HG03565 (cell line): ENCODE measurements at regions not wholly inside any gene's neighbourhood (a gene's known extent, or its start where the extent isn't known, plus 50 kb on each side); places are given as distances from the start of the nearest gene placed in this dataset.

Experiments
- ATAC-seq: cut with Tn5 transposase; IDR thresholded peaks from one replicate; pipeline ENCODE4 v1.9.1; 2021; ENCODE audit warnings: mild to moderate bottlenecking, moderate library complexity; ENCODE audit not compliant: unreplicated experiment

DNA sequence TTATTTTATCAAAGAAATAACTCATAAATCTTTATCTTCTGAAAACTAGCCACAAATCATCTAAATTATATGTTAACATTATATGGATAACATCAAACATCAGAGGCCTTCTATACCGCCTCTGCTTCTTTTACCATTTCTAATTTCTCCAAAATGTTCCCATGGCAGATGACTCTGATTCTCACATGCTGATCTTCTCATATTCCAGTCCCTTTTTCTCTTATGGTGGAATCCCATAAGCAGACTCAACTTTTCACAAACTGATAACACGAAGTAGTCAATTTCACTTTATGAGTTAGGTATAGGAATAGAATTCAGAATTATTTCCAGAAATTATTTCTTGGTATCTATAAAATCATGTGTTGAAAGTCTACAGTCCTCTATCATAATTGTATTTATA, 212.3 kb downstream of the ENC1 start:
- no peak for ATAC-seq

DNA sequence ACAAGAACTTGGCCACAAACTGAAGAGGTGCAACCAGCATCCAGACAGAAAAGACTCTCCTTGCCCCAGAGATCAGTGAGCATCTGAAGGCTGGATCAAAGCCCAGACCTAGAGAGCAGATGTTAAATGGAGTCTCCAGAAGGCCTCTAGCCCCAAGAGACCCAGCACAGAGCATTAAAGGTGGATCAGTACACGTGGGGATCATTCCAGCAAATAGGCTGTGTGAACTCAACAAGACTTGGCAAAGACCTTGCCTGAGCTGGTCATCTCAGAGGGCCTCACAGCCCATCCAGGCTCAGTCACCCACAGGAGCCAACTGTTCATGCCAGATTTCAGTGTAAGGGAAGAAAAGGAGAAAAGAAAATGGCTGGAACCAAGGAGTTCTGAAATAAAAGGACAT, 214.0 kb downstream of the ENC1 start:
- ATAC-seq = no peak

DNA sequence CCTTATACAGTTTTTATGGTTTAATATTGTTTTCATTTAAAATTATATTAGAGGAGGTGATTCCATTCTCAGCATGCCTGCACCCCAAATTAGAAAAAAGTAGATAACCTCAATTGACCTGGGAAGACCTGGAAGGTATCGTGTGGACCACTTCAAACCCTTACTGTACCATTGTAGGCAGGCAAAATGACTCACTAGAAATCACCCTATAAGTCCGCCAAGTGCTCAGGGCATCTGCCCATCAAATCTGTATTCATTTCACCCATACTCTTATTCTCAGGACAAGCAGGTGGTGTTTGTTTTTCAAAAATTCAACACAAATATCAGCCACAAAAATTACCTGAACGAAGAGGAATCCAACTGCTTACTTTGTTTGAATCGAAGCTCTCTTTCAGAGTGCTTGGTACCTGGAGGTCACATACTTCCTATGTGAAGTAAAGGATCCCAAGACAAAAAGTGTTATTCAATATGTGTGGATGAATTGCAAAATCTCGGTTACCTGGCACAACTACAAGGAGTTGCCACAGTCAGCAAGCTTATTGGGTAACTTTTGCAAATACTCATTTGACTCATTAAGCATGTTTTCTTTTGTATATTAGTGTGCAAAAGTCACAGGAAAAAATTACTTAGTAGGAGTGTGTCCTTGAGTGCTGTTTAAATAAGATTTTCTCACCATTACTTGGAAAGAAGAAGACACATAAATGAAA, 216.2 kb downstream of the ENC1 start:
- no peak for ATAC-seq

DNA sequence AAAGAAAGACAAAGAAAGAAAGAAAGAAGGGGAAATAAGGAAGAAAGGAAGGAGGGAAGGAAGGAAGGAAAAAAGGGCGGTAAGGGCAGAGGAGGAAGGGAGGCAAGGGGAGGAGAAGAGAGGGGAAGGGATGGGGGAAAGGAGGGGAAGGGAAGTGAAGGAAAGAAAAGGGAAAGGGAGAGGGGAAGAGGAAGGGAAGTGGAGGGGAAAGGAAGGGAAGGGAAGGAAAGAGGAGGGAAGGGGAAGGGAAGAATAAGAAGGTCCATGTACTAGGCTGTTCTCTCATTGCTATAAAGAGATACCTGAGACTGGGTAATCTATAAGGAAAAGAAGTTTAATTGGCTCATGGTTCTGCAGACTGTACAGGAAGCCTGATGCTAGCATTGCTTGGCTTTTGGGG, 217.1 kb downstream of the ENC1 start:
- no peak for ATAC-seq

DNA sequence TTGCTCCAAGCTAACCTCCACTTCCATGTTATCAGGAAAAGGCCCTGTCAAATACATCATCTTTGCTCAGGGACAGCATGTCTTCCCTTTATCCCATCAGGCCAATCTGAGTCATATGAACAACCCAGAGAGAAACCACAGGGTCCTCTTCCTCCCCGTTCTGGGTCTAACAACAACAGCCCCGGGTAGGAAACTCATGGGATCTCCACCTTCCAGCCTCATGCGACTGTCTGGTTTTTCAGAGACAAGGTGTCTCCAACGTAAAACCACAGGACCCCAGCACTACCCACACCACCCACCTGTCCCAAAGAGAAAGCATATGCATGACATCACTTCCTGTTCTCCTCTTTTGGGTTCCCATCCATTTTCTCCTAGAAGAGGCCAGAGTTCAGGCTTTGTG, 217.9 kb downstream of the ENC1 start:
- no peak for ATAC-seq

DNA sequence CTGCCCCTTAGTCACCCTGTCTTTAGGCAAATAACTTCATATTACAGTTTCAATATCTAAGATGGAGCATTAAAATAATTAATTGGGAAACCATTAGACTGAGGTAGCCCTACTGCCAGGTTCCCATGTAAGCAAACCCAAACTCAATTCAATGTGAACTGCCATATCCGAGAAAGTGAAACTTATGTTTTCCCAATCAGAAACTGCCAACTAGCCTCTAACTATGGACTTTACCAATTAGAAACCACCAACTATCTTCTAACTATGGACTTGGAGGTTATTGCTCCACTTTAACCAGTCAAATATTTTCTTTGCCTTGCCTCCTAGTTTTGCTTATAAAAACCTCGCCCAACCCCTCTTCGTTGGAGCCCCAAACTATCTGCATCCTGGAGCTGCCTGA, 218.5 kb downstream of the ENC1 start:
- no peak for ATAC-seq

DNA sequence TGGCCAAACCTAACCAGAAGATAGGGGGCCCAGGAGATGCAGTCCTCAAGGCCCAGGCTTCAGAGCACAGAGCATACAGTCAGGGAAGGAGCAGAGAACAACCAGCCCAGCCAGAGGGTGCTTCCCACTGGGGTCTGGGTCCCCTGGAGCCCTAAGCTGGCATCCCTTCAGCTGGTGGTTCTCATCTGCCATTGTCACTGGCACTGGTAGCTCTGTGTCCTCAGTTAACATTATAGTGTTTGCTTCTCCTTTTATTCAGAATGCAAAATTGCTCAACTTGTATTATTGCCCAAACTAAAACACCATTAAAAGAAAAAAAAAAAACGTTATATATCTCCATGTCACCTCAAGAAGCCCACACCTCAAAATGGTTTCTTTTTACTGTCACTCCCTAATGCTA, 219.2 kb downstream of the ENC1 start:
- no peak for ATAC-seq

DNA sequence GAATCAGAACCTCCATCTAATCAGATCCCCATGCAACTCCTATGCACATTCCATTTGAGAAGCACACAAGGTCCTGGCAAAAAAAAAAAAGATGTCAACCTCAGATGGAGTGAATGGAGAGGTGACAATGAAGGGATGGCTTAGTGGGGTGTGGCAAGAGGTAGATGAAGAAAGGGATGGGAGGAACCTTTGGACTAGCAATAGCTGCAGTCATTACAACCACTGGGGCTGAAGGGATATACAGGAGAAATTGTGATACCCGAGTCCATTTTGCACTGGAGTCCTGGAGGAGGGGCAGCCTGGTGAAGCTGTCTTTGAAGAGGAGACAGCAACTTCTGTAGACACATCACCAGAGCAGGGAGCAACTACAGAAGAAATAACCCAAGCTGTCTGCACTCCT, 219.6 kb downstream of the ENC1 start:
- ATAC-seq = no peak

DNA sequence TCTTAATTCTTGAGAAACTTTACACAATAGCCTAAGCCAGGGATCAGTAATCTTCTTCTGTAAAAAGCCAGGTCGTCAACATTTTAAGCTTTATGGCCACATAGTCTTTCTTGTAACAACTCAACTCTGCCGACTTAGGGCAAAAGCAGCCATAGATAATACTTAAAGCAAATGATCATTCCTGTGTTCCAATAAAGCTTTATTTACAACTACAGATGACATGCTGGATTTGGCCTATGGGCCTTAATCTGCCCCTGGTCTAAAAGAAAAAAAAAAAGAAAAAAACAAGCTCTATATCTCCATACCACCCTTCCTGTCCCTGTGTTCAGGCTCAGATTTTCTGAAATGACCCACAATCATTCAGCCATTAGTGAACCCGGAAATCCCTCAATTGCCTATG, 220.3 kb downstream of the ENC1 start:
- no peak for ATAC-seq

DNA sequence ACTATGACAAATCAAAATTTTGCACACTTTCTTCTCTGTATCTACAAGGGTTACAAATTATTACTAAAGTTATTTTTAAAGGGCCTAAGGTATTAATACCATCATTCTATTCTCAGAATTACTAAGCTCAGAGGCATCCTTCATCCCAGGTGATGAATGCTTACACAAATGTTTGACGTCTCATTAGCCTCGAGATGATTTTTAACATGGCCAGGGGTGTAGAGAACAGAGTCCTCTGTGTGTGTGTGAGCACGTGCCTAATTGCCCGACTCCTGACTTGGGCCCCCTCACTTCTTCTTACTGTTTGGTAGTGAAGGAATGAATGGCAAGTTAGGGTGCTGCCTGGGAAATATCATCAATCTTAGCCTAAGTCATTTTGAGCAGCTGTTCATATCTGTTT, 221.1 kb downstream of the ENC1 start:
- no peak for ATAC-seq

DNA sequence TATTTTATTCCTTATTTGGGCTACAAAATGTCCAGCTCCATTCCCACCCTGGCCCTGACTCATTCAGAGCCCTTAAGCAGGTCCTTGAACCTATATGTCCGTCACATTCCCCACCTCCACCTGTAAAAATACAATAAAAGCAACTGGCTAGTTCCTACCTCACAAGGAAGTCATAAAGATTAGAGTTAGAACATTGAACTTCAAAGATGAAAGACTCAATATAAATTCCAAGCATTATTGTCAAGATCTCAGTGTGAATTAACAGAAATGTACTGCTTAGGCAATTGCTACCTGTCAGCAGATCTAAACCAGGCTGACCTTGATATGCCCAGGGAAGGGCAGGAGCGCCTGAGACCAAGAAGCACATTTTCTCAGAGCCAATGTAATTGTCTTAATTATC, 221.8 kb downstream of the ENC1 start:
- no peak for ATAC-seq

DNA sequence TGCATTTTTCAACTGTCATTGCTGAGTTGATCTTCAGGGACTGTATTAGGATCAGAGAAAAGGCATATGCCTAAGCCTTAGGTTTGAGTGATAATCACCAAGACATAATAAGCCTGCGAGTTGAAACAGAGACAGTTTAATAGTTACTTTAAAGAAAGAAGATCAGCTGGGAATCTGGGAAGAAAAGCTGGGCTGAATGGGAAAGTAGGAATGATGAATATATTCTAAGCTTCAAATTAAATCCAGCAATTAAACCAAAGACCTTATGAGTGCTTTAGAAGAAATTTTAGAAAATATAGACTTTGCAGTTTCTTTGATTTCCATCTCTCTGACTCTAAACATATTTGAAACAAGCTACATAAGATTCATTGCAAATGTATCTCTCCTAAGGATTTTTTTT, 222.3 kb downstream of the ENC1 start:
- no peak for ATAC-seq

DNA sequence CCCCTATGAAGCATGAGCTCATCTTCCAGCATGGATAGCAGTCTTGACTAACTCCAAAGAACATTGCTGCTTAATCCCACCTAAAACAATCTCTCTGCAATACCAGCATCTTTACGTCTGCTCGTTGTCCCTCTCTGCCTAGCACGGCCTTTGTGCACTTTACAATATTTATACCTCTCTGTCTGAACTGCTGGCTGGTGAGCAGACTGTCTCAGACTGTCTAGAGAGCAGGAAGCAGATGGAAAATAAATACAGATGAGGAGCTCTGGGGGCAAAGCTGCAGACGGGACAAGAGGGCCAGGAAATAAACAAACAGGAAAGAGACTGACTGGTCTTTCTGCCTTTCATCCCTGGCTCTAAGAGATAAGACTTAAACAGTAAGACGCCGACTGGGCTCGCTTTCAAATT, 224.8 kb downstream of the ENC1 start:
- no peak for ATAC-seq

DNA sequence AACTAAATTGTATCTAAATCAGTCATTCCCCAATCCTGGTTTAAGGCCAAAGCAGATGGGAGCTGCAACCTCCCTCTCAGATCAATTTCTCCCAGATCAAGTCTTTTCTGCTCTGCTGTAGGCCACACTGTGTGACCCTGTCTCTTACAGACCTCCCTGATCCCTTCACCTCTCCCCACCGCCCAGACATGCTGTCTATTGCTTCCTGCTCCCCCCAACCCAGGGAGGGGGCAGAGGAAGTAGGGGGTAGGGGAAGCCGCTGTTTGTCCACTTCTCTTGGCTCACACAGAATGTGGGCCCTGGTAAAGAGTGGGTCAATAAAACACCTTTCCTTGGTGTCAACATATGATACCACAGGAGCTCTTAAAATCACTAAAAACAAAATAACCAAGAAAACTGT, 226.3 kb downstream of the ENC1 start:
- no peak for ATAC-seq

DNA sequence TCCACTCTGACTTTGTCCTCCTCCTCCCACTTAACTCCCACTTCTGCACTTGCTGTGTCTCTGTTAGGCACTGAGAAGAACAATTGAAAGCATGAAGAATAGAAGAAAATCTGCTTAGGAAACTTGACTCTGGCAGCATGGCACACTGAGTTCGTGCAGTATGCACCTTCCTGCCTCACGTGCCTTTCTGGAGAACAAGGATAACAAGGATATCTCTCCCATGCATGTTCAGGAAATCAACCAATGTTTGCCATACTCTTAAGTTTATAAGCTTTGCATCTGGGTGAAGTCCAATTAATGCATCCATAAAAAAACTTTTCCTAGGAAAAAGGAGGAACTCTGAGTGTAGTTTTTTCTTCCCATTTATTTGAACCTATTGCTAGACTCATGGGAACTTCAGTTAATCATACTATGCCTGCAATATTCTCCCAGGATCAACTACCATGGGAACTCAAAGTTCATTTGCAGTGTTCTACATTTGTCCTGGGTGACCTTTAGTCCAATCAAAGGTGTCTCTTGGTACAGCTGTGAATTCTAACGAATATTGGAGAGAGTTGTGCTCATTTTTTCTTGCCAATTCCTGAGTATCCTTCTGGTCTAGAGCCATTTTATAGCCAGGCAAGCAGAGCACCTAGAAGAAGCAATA, 227.0 kb downstream of the ENC1 start:
- ATAC-seq = no peak

DNA sequence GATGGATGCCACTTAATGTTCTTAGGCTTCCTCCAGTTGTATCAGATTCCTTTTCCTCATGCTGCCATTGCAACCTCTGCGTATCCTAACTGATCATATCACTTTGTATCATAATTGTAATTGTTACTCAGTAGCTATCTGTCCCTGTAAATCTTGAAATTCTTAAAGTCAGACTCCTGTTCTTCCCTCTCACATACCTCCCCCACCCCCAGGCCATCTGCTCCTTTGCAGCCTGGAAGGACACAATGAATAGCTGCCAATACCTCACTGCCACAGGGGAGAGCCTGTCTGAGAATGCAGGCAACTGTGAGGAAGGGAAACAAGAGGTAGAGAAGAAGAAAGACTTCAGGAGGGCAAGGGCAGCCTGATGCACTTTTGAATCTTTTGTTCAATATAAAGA, 228.5 kb downstream of the ENC1 start:
- ATAC-seq = no peak

DNA sequence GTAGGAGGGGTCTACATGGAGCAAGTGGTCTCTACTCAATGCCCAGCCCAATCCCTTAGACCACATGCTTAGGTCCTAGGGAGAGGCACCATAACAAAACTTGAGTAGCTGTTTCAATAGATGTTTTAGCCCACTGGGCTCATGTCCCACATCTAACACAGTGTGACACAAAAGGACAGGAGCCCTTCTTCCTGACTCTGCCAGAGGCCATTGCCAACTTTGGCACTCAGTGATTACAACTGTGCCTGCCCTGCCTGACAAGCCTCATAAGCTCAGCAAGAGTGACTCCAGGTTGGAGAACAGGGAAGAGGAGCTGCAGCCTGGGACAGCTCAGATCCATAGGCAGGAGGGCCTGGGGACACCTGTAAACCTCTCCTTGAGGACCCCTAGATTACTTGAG, 230.8 kb downstream of the ENC1 start:
- ATAC-seq = no peak

DNA sequence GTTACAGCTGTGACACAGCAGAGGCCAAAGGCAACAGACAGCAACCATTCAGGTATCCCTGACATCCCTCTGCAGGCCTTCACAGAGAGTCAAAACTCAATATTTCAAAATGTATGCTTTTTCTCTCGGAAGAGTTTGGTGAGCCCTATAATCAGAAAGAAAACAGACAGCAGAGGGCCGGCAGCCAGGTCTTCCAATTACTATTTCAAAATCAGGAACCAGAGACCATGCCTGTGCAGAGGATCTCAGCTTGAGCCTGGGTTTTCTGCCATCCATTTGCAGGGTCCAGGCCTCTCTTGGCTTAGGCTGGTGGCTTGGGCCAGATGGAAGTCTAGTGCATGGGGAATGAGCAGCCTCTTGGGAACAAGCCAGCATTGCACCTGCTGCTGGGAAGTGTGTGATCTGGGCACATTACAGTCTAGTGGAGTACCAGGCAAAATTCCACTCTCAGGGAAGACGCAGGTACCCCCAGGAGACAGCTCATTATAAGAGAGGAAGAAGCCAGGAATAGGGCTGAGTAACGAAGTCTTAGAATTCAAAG, 231.3 kb downstream of the ENC1 start:
- no peak for ATAC-seq

DNA sequence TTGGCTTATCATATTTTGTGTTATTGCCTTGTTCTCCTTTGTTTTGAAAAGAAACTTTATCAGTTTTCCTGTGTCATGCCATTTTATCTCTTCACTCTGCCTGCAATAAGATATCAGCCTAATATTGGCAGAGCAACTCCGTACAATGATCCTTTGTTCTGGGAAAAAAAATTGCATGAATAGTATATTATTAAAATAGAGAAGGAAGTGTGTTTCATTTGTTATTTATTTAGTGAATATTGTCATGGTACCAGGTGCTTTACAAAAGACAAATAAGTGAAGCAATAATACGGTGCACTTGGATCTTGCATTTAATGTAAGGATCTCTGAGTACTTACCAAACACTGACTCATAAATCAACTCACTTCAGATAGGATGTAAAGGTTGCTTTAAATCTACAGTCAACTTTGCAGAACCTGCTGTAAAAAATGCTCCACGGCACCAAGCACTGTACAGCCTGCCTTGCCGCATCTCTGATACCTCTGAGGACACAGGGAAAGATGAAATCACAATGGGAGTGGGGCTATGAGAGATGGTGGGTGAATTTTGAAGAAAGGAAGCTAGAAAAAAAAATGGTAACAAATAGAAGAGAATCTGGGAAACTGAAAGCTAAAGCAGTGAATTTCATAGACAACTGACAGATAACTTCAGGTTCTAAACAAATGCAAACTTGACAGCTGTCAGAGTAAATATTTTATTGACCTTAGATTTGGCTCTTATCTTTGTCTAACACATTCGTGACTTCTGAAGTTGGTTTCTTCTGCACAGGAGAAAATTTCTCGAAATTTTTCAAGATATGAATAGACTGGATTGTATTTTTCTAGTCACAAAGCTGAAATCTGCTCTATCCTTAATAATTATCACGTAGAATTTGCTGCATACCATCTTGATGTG, 232.1 kb downstream of the ENC1 start:
- no peak for ATAC-seq

DNA sequence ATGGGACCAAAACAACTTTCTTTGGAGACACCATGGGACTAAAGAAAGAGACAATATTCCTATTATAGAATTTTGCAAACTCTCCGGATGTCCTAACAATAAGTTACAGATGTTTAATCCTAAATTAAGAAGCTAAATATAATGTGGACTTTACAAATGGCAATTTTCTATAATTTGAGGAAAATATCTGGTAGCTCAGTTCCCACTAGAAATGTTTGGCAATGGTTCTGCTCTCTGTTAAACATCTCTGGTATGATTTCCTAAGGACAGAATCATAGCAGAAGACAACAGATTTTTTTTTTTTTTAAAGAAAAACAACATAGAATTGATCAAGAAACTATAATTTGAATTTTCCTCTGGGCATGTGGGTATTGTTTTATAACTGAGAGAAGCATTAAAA, 232.8 kb downstream of the ENC1 start:
- no peak for ATAC-seq

DNA sequence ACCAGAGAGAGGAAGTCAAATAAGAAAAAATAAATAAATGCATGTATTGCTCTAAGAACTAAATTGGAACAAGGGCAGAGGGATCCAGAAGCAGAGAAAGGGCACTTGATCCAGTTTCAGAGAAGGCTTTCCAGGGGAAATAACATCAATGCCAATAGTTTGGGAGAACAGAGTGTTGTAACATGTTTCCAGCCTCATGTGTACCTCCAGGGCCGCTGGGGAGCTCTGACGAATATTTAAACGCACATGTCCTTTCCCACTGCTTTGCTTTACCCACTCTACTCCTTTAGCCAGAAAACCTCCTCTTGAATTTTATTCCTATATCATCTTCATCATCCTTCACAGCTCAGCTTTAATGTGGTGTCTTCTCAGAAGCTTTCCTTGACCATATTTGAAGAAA, 233.7 kb downstream of the ENC1 start:
- ATAC-seq = no peak

DNA sequence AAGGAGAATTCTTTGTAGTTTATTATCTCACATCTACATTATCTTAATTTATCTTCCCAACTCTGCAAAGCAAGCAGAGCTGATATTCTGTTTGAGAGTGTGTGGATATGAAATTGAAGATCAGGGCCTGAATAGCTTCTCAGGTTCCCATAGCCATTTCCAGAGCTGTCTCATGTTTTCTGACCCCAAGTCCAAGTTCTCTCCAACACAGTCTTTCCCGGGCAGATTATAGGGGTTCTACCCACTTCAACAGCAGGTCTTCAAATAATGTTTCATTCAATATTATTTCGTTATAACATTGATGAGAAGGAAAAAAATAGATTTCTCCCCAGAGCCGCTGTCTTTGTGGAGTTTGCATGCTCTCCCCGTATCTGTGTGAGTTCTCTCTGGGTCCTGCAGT, 234.9 kb downstream of the ENC1 start:
- ATAC-seq = no peak
